ENCODE measurements at regions not wholly inside any gene's neighbourhood (a gene's known extent, or its start where the extent isn't known, plus 50 kb on each side); places are given as distances from the start of the nearest gene placed in this dataset.

GRCh38 chr6:167769408-167770190 is 57.1 kb upstream of the AFDN start:
- no peak for DNase-seq (ENCODE audit: low read depth in 2 of 2)

DNA sequence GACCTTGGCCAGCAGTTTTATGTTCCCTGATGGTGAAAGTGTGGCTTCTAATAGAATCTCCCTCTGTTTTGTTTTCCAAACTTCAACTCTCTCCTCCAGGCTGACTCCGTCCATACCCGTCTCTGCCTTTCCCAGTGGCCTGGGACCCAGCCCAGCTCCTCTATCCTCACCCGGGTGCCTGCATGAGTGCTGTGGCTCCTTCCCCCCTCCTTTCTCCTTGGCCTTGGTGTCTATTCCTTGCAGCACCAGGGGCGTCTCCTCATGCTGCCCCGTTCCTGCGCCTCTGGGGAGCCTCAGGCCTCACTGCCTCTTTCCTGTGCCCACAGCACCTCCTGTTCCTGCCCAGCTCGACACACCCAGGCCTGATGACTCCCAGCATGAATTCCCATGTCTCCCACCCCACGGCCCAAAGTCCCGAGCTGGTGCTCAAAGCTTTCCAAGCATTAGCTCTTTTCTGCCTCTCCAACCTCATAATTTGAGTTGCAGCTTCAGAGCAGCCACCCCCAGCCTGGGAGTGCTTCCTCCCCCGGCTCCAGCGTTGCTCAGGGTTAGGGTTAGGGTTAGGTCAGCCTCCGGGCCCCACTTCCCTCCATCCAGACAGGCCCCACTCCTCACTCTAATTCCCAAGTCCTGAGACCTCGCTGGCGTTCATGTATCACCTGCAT is 56.3 kb upstream of the AFDN start:
- DNase-seq (ENCODE audit: low read depth in 2 of 2) = no peak

GRCh38 chr6:167774881-167775280 is 51.8 kb upstream of the AFDN start:
- no peak for DNase-seq (ENCODE audit: low read depth in 2 of 2)

DNA sequence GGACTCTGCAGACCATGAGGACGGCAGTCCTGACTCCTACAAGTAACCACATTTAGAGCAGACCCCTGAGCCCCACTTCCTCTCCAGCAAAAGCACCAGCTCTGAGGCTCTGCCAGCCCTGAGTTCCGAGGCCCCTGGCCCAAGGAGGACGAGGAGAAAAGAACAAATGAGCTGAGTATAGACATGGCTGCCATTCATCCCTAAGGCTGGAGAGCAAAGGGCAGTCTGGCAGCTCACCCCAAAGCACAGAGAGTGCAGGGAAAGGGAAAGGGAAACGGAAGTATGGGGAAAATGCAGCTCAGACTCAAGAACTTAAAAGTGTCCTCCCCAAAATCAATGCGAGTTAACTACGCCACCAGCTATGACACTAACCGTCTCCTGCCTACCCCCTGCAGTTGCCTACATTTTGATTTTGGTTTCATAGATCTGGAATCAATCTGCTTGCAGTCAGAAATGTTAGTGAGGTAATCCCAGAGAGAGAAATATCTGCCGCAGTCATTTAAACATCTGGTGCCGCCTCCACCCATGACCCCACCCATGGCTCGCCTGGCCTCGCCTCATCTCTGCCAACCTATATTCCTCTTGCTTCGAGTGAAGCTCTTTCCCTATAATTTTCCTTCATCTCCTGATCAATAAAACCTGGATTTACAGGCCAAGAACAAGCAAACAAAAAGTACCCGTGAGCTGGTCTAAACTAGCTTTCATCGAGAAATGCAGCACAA is 49.6 kb upstream of the AFDN start:
- DNase-seq (ENCODE audit: low read depth in 2 of 2) = no peak

Measured in lung microvascular endothelial cell (primary cell).